ENCODE measurements at regions not wholly inside any gene's neighbourhood (a gene's known extent, or its start where the extent isn't known, plus 50 kb on each side); places are given as distances from the start of the nearest gene placed in this dataset.

GRCh38 chr9:8025551-8025950 lies 226.0 kb upstream of the DMAC1 start:
- no peak overlapping the region for H2AFZ ChIP-seq (ENCODE audit: low read depth, low read length)
- H3K27me3 ChIP-seq (ENCODE audit: control insufficient read depth in 2 of 2, insufficient read depth in 2 of 2, low read length in 2 of 2): no peaks in the 10 kb centered on the region
- POLR2A ChIA-PET: no interaction called here
- H3K79me2 ChIP-seq (ENCODE audit: control insufficient read depth, insufficient read depth, low read length): no peaks in the 10 kb centered on the region
- H3K4me2 ChIP-seq (ENCODE audit: insufficient read depth, low read length): no peak overlapping the region
- no peaks in the 10 kb centered on the region for H3K4me1 ChIP-seq (ENCODE audit: control insufficient read depth, extremely low read depth, insufficient read depth, low read length)
- intact Hi-C loops (cut with micrococcal nuclease) (no loop called here), dilution Hi-C loops (cut with MboI; ENCODE audit: extremely low pct_ligation_motif_present, low sequenced_read_pairs) (no loop called here)
- no peaks in the 10 kb centered on the region for H4K20me1 ChIP-seq (replicated peaks; ENCODE audit: control insufficient read depth, extremely low read depth, insufficient read depth, low read length)
- no peak for TF ChIP-seq POLR2A (IDR thresholded peaks at IDR 0.05; ENCODE audit: low read depth, low read length)
- TF ChIP-seq JUN (IDR thresholded peaks at IDR 0.05; ENCODE audit: borderline replicate concordance, insufficient read depth, insufficient read length, low read depth): no peak
- TF ChIP-seq GATA2 (IDR thresholded peaks at IDR 0.05; ENCODE audit: insufficient read depth, insufficient read length, low read depth, low read length): no peak
- TF ChIP-seq EZH2 (IDR thresholded peaks at IDR 0.05; ENCODE audit: borderline replicate concordance, low read depth, low read length, severe bottlenecking): no peak
- TF ChIP-seq, protein P1, sequence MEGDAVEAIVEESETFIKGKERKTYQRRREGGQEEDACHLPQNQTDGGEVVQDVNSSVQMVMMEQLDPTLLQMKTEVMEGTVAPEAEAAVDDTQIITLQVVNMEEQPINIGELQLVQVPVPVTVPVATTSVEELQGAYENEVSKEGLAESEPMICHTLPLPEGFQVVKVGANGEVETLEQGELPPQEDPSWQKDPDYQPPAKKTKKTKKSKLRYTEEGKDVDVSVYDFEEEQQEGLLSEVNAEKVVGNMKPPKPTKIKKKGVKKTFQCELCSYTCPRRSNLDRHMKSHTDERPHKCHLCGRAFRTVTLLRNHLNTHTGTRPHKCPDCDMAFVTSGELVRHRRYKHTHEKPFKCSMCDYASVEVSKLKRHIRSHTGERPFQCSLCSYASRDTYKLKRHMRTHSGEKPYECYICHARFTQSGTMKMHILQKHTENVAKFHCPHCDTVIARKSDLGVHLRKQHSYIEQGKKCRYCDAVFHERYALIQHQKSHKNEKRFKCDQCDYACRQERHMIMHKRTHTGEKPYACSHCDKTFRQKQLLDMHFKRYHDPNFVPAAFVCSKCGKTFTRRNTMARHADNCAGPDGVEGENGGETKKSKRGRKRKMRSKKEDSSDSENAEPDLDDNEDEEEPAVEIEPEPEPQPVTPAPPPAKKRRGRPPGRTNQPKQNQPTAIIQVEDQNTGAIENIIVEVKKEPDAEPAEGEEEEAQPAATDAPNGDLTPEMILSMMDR (IDR thresholded peaks at IDR 0.05; ENCODE audit: extremely low read depth in 1 of 2, insufficient read depth in 1 of 2, low read depth in 1 of 2, low read length in 2 of 2): no peak
- TF ChIP-seq, protein P2, sequence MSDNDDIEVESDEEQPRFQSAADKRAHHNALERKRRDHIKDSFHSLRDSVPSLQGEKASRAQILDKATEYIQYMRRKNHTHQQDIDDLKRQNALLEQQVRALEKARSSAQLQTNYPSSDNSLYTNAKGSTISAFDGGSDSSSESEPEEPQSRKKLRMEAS (IDR thresholded peaks at IDR 0.05; ENCODE audit: insufficient read depth, insufficient read length): no peak
- TF ChIP-seq FOS (IDR thresholded peaks at IDR 0.05; ENCODE audit: borderline replicate concordance, insufficient read depth, low read length): no peak
- no peak for TF ChIP-seq POLR2AphosphoS5 (IDR thresholded peaks at IDR 0.05; ENCODE audit: insufficient read depth, low read depth, low read length)
- no peak for TF ChIP-seq MYC (IDR thresholded peaks at IDR 0.05; ENCODE audit: low read depth, low read length)
- no peaks in the 10 kb centered on the region for H3K9me3 ChIP-seq (replicated peaks; ENCODE audit: control insufficient read depth, insufficient read depth, low read length)
- no peak overlapping the region for H3K27ac ChIP-seq (ENCODE audit: insufficient read depth, low read depth, low read length)
- FAIRE-seq (no peak), DNase-seq (ENCODE audit: low read depth, low spot score) (no peak)
- CTCF ChIA-PET: no interaction called here
- no peak overlapping the region for H3K4me3 ChIP-seq (replicated peaks in 1 of 3; ENCODE audit: insufficient read depth in 1 of 3, low read depth in 1 of 3, low read length in 3 of 3)
- no TSS peak for BruUV-seq (replicated peaks)
- H3K9ac ChIP-seq (replicated peaks; ENCODE audit: extremely low read depth, insufficient read depth, low read length): no peak overlapping the region
- no peaks in the 10 kb centered on the region for H3K9me1 ChIP-seq (replicated peaks; ENCODE audit: control insufficient read depth, extremely low read depth, insufficient read depth, low read length)
- H3K36me3 ChIP-seq (ENCODE audit: control insufficient read depth in 2 of 2, extremely low read depth in 1 of 2, insufficient read depth in 2 of 2, low read length in 2 of 2): no peaks in the 10 kb centered on the region

Data from endothelial cell of umbilical vein (primary cell).